ENCODE measurements at regions not wholly inside any gene's neighbourhood (a gene's known extent, or its start where the extent isn't known, plus 50 kb on each side); places are given as distances from the start of the nearest gene placed in this dataset.

- TF ChIP-seq, protein P1, sequence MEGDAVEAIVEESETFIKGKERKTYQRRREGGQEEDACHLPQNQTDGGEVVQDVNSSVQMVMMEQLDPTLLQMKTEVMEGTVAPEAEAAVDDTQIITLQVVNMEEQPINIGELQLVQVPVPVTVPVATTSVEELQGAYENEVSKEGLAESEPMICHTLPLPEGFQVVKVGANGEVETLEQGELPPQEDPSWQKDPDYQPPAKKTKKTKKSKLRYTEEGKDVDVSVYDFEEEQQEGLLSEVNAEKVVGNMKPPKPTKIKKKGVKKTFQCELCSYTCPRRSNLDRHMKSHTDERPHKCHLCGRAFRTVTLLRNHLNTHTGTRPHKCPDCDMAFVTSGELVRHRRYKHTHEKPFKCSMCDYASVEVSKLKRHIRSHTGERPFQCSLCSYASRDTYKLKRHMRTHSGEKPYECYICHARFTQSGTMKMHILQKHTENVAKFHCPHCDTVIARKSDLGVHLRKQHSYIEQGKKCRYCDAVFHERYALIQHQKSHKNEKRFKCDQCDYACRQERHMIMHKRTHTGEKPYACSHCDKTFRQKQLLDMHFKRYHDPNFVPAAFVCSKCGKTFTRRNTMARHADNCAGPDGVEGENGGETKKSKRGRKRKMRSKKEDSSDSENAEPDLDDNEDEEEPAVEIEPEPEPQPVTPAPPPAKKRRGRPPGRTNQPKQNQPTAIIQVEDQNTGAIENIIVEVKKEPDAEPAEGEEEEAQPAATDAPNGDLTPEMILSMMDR (IDR thresholded peaks at IDR 0.05; ENCODE audit: poor library complexity, severe bottlenecking), result no peak
- TF ChIP-seq POLR2AphosphoS5 (IDR thresholded peaks at IDR 0.05), result no peak
These were observed 89.3 kb upstream of the ARMC2 start for GRCh38 chr6:108758884-108759283.

All from neural cell (in vitro differentiated cells).